Hindlimb muscle (tissue), 1 donor: ENCODE measurements at regions not wholly inside any gene's neighbourhood (a gene's known extent, or its start where the extent isn't known, plus 50 kb on each side); places are given as distances from the start of the nearest gene placed in this dataset.

Experiments
- DNase-seq: peaks from one replicate; pipeline ENCODE4 v3.0.0-alpha.2; 2013

GRCh38 chr13:104015646-104016396 is 949.6 kb upstream of the SLC10A2 start:
- no peak for DNase-seq

GRCh38 chr13:104014803-104015645 is 948.8 kb upstream of the SLC10A2 start:
- no peak for DNase-seq

- peak; percentile 15 for DNase-seq
These were observed 945.5 kb upstream of the SLC10A2 start for GRCh38 chr13:104011505-104012241.

- DNase-seq = no peak
These were observed 942.6 kb upstream of the SLC10A2 start for GRCh38 chr13:104008541-104009435.

GRCh38 chr13:104008075-104008474 is 941.9 kb upstream of the SLC10A2 start:
- no peak for DNase-seq

- no peak for DNase-seq
These were observed 940.4 kb upstream of the SLC10A2 start for GRCh38 chr13:104006625-104007075.

GRCh38 chr13:104004572-104004971 is 938.4 kb upstream of the SLC10A2 start:
- no peak for DNase-seq

GRCh38 chr13:104002216-104002615 is 936.0 kb upstream of the SLC10A2 start:
- DNase-seq = no peak

- no peak for DNase-seq
These were observed 935.5 kb upstream of the SLC10A2 start for GRCh38 chr13:104001766-104002165.

- no peak for DNase-seq
These were observed 930.5 kb upstream of the SLC10A2 start for GRCh38 chr13:103996733-103997132.

GRCh38 chr13:103983948-103984347 is 917.7 kb upstream of the SLC10A2 start:
- DNase-seq = no peak

GRCh38 chr13:103976371-103976770 is 910.2 kb upstream of the SLC10A2 start:
- DNase-seq = no peak

GRCh38 chr13:103973740-103974139 is 907.5 kb upstream of the SLC10A2 start:
- no peak for DNase-seq

GRCh38 chr13:103969520-103970050 is 903.4 kb upstream of the SLC10A2 start:
- no peak for DNase-seq

- no peak for DNase-seq
These were observed 899.5 kb upstream of the SLC10A2 start for GRCh38 chr13:103965506-103966243.

- no peak for DNase-seq
These were observed 895.6 kb upstream of the SLC10A2 start for GRCh38 chr13:103961784-103962183.

- DNase-seq = no peak
These were observed 894.9 kb upstream of the SLC10A2 start for GRCh38 chr13:103961129-103961528.

- DNase-seq = no peak
These were observed 893.8 kb upstream of the SLC10A2 start for GRCh38 chr13:103960001-103960400.

- DNase-seq = no peak
These were observed 892.5 kb upstream of the SLC10A2 start for GRCh38 chr13:103958691-103959090.

GRCh38 chr13:103957939-103958338 is 891.7 kb upstream of the SLC10A2 start:
- DNase-seq = no peak

GRCh38 chr13:103953859-103954258 is 887.6 kb upstream of the SLC10A2 start:
- DNase-seq = no peak
